OCI-LY1 (cell line): ENCODE measurements at regions not wholly inside any gene's neighbourhood (a gene's known extent, or its start where the extent isn't known, plus 50 kb on each side); places are given as distances from the start of the nearest gene placed in this dataset.

Source experiments
- H2AFZ ChIP-seq: fragments of 200-600 bp; sonication (generic), shearing (Covaris generic); 2 replicates; pipeline ENCODE4 v1.6.0; 2014; ENCODE audit warnings: antibody characterized with exemption, mild to moderate bottlenecking, low read length
- H3F3A ChIP-seq: fragments of 200-600 bp; sonication (generic), shearing (Covaris generic); 2 replicates; pipeline ENCODE4 v1.6.0; 2014; ENCODE audit warnings: mild to moderate bottlenecking, antibody characterized with exemption, low read length, moderate library complexity; ENCODE audit not compliant: insufficient read depth
- H3K27ac ChIP-seq: fragments of 200-600 bp; sonication (generic); 2 replicates; pipeline ENCODE4 v1.5.1; 2014; ENCODE audit warnings: low read length, mixed run types, mild to moderate bottlenecking, low read depth; ENCODE audit not compliant: poor library complexity, severe bottlenecking
- H3K27me3 ChIP-seq: fragments of 200-600 bp; sonication (generic); 2 replicates; pipeline ENCODE4 v1.6.0; 2014; ENCODE audit warnings: antibody characterized with exemption, mild to moderate bottlenecking, low read length, moderate library complexity; ENCODE audit not compliant: insufficient read depth
- H3K36me3 ChIP-seq: fragments of 200-600 bp; sonication (generic); 2 replicates; pipeline ENCODE4 v1.6.1; 2014; ENCODE audit warnings: mild to moderate bottlenecking, antibody characterized with exemption, low read length, moderate library complexity, mixed read lengths; ENCODE audit not compliant: insufficient read depth
- H3K4me1 ChIP-seq: fragments of 200-600 bp; sonication (generic); 2 replicates; pipeline ENCODE4 v1.5.1; 2014; ENCODE audit warnings: mild to moderate bottlenecking, low read length, moderate library complexity; ENCODE audit not compliant: insufficient read depth, severe bottlenecking
- H3K4me2 ChIP-seq: fragments of 200-600 bp; sonication (generic), shearing (Covaris generic); 2 replicates; pipeline ENCODE4 v1.6.1; 2014; ENCODE audit warnings: low read length
- H3K4me3 ChIP-seq: fragments of 200-600 bp; sonication (generic); 2 replicates; pipeline ENCODE4 v1.5.1; 2014; ENCODE audit warnings: low read length, low read depth, mild to moderate bottlenecking, mixed read lengths; ENCODE audit not compliant: poor library complexity, severe bottlenecking
- H3K79me2 ChIP-seq: fragments of 200-600 bp; shearing (Covaris generic); 2 replicates; pipeline ENCODE4 v1.6.1; 2016; ENCODE audit warnings: mixed run types, low read length, mixed read lengths; ENCODE audit not compliant: insufficient read depth
- H3K9ac ChIP-seq: fragments of 200-600 bp; sonication (generic), shearing (Covaris generic); 2 replicates; pipeline ENCODE4 v1.6.1; 2014; ENCODE audit warnings: mild to moderate bottlenecking, low read length, mixed read lengths
- H3K9me2 ChIP-seq: fragments of 200-600 bp; sonication (generic), shearing (Covaris generic); 2 replicates; pipeline ENCODE4 v1.6.1; 2014; ENCODE audit warnings: low read depth, mild to moderate bottlenecking, low read length, mixed read lengths
- H3K9me3 ChIP-seq: fragments of 200-600 bp; shearing (Covaris generic); 2 replicates; pipeline ENCODE4 v1.6.1; 2014; ENCODE audit warnings: low read length, mixed read lengths
- H4K20me1 ChIP-seq: fragments of 200-600 bp; sonication (generic), shearing (Covaris generic); 2 replicates; pipeline ENCODE4 v1.6.0; 2016; ENCODE audit warnings: mild to moderate bottlenecking, low read length; ENCODE audit not compliant: insufficient read depth
- EZH2 ChIP-seq: fragments of 200-600 bp; sonication (generic), shearing (Covaris generic); IDR thresholded peaks from 2 replicates; pipeline ENCODE4 v1.8.0; 2017; ENCODE audit warnings: borderline replicate concordance, mixed run types, mild to moderate bottlenecking, antibody characterized with exemption, low read length, moderate library complexity, mixed read lengths
- TF ChIP-seq, protein P1 (sequence below): fragments of 200-600 bp; sonication (generic), shearing (Covaris generic); IDR thresholded peaks from 2 replicates; pipeline ENCODE4 v1.5.1; 2017; ENCODE audit warnings: mild to moderate bottlenecking, antibody characterized with exemption, low read length, moderate library complexity, mixed read lengths

DNA sequence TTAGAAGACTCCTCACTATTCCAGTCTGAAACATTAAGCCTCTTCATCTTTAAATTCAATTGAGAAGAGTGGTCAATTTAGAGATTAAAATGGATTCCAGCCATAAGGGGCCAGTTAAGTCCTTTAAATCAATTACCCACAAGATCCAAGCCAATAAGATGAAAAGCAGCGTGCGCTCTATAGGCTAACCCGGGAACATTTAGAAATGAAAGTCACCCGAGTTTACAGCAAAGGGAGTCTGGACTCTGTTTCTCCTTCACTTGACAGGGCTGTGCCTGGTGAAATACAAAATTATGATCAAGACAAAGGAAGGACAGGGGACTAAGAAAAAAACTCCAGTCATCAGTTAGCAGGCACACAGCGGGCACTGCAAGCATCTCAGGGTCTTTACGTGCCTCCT is 393.7 kb downstream of the QKI start:
- Histone ChIP-seq H3K27me3 (no peaks in the 10 kb centered on the region), H3K36me3 (no peaks in the 10 kb centered on the region), H3K4me2 (no peak overlapping the region), H3K4me3 (no peak overlapping the region), H3K9me2 (no peaks in the 10 kb centered on the region), H3K9me3 (no peaks in the 10 kb centered on the region), H3K4me1 (no peaks in the 10 kb centered on the region), H4K20me1 (no peaks in the 10 kb centered on the region), H3K27ac (no peak overlapping the region), H3F3A (no peaks in the 10 kb centered on the region), H3K79me2 (no peaks in the 10 kb centered on the region), H3K9ac (no peak overlapping the region), H2AFZ (no peak overlapping the region)
- TF ChIP-seq EZH2 = no peak
- TF ChIP-seq, protein P1, sequence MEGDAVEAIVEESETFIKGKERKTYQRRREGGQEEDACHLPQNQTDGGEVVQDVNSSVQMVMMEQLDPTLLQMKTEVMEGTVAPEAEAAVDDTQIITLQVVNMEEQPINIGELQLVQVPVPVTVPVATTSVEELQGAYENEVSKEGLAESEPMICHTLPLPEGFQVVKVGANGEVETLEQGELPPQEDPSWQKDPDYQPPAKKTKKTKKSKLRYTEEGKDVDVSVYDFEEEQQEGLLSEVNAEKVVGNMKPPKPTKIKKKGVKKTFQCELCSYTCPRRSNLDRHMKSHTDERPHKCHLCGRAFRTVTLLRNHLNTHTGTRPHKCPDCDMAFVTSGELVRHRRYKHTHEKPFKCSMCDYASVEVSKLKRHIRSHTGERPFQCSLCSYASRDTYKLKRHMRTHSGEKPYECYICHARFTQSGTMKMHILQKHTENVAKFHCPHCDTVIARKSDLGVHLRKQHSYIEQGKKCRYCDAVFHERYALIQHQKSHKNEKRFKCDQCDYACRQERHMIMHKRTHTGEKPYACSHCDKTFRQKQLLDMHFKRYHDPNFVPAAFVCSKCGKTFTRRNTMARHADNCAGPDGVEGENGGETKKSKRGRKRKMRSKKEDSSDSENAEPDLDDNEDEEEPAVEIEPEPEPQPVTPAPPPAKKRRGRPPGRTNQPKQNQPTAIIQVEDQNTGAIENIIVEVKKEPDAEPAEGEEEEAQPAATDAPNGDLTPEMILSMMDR = no peak

DNA sequence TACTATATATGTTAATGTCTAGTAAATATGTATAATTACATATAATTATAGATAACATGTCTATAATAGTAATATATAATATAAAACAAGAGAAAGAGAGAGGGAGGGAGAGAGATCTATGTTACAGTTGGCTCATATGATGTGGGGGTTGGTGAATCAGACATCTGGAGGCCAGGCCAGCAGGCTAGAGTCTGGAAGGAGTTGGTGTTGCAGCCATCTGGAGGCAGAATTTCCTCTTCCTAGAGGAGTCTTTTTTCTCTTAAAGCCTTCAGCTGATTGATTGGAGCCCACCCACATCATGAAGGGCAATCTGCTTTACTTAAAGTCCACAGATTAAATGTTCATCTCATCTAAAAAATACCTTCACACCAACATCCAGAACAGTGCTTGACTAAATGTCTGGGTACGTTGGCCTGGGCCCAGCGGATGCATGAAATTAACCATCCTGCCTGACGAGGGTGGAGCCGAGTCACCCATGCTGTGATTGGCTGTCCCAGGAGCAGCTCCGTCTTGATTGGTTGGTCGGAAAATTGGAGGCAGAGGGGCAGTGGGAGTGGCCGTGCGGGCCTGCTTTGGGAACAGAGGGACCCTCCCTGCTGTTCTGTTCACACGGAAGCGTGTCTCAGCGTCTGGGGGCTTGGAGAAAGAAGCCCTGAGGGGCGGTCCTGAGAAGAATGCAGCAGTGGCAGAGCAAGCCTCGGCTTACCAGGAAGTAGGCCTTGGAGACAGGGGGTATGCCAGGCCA is 392.4 kb downstream of the QKI start:
- no peaks in the 10 kb centered on the region for H3F3A ChIP-seq
- no peaks in the 10 kb centered on the region for H3K9me2 ChIP-seq

DNA sequence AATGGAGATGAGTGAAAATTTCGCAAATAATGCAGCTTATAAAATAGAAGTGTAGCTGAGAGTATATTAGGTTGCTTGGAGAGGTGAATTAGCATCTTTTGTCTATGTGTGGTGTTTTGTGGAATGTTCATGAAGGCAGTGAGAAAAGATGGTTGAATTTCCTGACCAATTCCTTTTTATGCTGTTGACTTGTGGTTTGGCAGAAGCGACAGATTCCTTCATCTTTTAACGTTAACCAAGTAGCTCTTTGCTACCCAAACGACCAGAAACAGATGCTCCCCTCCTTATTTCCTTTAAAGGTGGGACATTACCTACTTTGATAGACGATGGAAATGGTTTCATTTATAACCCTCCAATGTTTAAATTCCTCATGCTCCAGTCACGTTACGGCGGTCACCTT is 390.5 kb downstream of the QKI start:
- no peaks in the 10 kb centered on the region for H3K9me3 ChIP-seq

More for the DNA sequence above, 392.4 kb downstream of the QKI start:
- no peak for TF ChIP-seq EZH2
- TF ChIP-seq, protein P1 = no peak
- Histone ChIP-seq H2AFZ (no peak overlapping the region), H3K9ac (no peak overlapping the region), H3K4me3 (no peak overlapping the region), H3K36me3 (no peaks in the 10 kb centered on the region), H3K27ac (no peak overlapping the region), H3K9me3 (no peaks in the 10 kb centered on the region), H3K27me3 (no peaks in the 10 kb centered on the region), H3K4me2 (no peak overlapping the region), H3K79me2 (no peaks in the 10 kb centered on the region), H3K4me1 (no peaks in the 10 kb centered on the region), H4K20me1 (no peaks in the 10 kb centered on the region)

More for the DNA sequence above, 390.5 kb downstream of the QKI start:
- Histone ChIP-seq H3K27ac (no peak overlapping the region), H3F3A (no peaks in the 10 kb centered on the region), H3K27me3 (no peaks in the 10 kb centered on the region), H3K9me2 (no peaks in the 10 kb centered on the region), H2AFZ (no peak overlapping the region), H3K9ac (no peak overlapping the region), H3K79me2 (no peaks in the 10 kb centered on the region), H3K4me1 (no peaks in the 10 kb centered on the region), H4K20me1 (no peaks in the 10 kb centered on the region), H3K4me3 (no peak overlapping the region), H3K4me2 (no peak overlapping the region), H3K36me3 (no peaks in the 10 kb centered on the region)
- TF ChIP-seq, protein P1 = no peak
- no peak for TF ChIP-seq EZH2
